HG03159 (cell line): ENCODE measurements at regions not wholly inside any gene's neighbourhood (a gene's known extent, or its start where the extent isn't known, plus 50 kb on each side); places are given as distances from the start of the nearest gene placed in this dataset.
"Not testable (repeated sequence)": the region's sequence is repeated elsewhere in the genome, so short reads cannot be mapped to it uniquely, and the experiment has no call there.

Experiments used
- ATAC-seq: cut with Tn5 transposase; IDR thresholded peaks from one replicate; pipeline ENCODE4 v1.9.1; 2021; ENCODE audit warnings: mild to moderate bottlenecking, moderate library complexity; ENCODE audit not compliant: unreplicated experiment

GRCh38 chr18:1468550-1468949, 563.9 kb downstream of the ADCYAP1 start:
- ATAC-seq = no peak

GRCh38 chr18:1475867-1476266, 571.2 kb downstream of the ADCYAP1 start:
- ATAC-seq = no peak

- ATAC-seq = no peak
Measured at GRCh38 chr18:1480309-1480708, 575.6 kb downstream of the ADCYAP1 start.

- no peak for ATAC-seq
Measured at GRCh38 chr18:1481577-1481976, 576.9 kb downstream of the ADCYAP1 start.

GRCh38 chr18:1483385-1483784, 578.7 kb downstream of the ADCYAP1 start:
- no peak for ATAC-seq

GRCh38 chr18:1487457-1487856, 582.8 kb downstream of the ADCYAP1 start:
- ATAC-seq = no peak

GRCh38 chr18:1488394-1488793, 583.7 kb downstream of the ADCYAP1 start:
- ATAC-seq = no peak

GRCh38 chr18:1488957-1489356, 584.3 kb downstream of the ADCYAP1 start:
- ATAC-seq = no peak

GRCh38 chr18:1495387-1495786, 590.7 kb downstream of the ADCYAP1 start:
- no peak for ATAC-seq

- ATAC-seq = no peak
Measured at GRCh38 chr18:1496096-1496495, 591.4 kb downstream of the ADCYAP1 start.

GRCh38 chr18:1498216-1498615, 593.5 kb downstream of the ADCYAP1 start:
- ATAC-seq = no peak

GRCh38 chr18:1499265-1499664, 594.6 kb downstream of the ADCYAP1 start:
- ATAC-seq = no peak

GRCh38 chr18:1503847-1504246, 599.2 kb downstream of the ADCYAP1 start:
- ATAC-seq = no peak

GRCh38 chr18:1505856-1506255, 601.2 kb downstream of the ADCYAP1 start:
- no peak for ATAC-seq

GRCh38 chr18:1510542-1511179, 606.0 kb downstream of the ADCYAP1 start:
- no peak for ATAC-seq

- no peak for ATAC-seq
Measured at GRCh38 chr18:1511619-1512311, 607.1 kb downstream of the ADCYAP1 start.

- no peak for ATAC-seq
Measured at GRCh38 chr18:1513519-1513918, 608.8 kb downstream of the ADCYAP1 start.

GRCh38 chr18:1521588-1522248, 617.0 kb downstream of the ADCYAP1 start:
- not testable (repeated sequence) for ATAC-seq

- no peak for ATAC-seq
Measured at GRCh38 chr18:1522249-1522615, 617.6 kb downstream of the ADCYAP1 start.

- no peak for ATAC-seq
Measured at GRCh38 chr18:1526991-1527390, 622.3 kb downstream of the ADCYAP1 start.

- ATAC-seq = no peak
Measured at GRCh38 chr18:1527805-1528204, 623.1 kb downstream of the ADCYAP1 start.

- no peak for ATAC-seq
Measured at GRCh38 chr18:1528447-1528846, 623.8 kb downstream of the ADCYAP1 start.
